ENCODE measurements at regions not wholly inside any gene's neighbourhood (a gene's known extent, or its start where the extent isn't known, plus 50 kb on each side); places are given as distances from the start of the nearest gene placed in this dataset.

GRCh38 chr1:43083375-43083891, 88.7 kb downstream of the EBNA1BP2 start:
- no peak for TF ChIP-seq CTCF (IDR thresholded peaks at IDR 0.05; ENCODE audit: unreplicated experiment)
- H3K36me3 Mint-ChIP-seq: no peaks in the 10 kb centered on the region
- no peaks in the 10 kb centered on the region for H3K9me3 Mint-ChIP-seq
- no peak overlapping the region for H3K4me3 Mint-ChIP-seq
- H3K4me1 Mint-ChIP-seq: no peaks in the 10 kb centered on the region
- no peak for DNase-seq (ENCODE audit: low spot score in 2 of 2, unreplicated experiment in 2 of 2)
- peaks cover 3% of the 10 kb centered on the region for H3K27me3 Mint-ChIP-seq (ENCODE audit: low read depth)
- no peak overlapping the region for H3K27ac Mint-ChIP-seq

- no peaks in the 10 kb centered on the region for H3K36me3 Mint-ChIP-seq
- H3K4me3 Mint-ChIP-seq: no peak overlapping the region
- H3K4me1 Mint-ChIP-seq: no peaks in the 10 kb centered on the region
- H3K27me3 Mint-ChIP-seq (ENCODE audit: low read depth): peaks cover 3% of the 10 kb centered on the region
- H3K9me3 Mint-ChIP-seq: no peaks in the 10 kb centered on the region
- H3K27ac Mint-ChIP-seq: no peak overlapping the region
- no peak for TF ChIP-seq CTCF (IDR thresholded peaks at IDR 0.05; ENCODE audit: unreplicated experiment)
- no peak for DNase-seq (ENCODE audit: low spot score in 2 of 2, unreplicated experiment in 2 of 2)
Measured at GRCh38 chr1:43082740-43083139, 89.3 kb downstream of the EBNA1BP2 start.

- H3K4me1 Mint-ChIP-seq: peaks cover 8% of the 10 kb centered on the region
- DNase-seq (ENCODE audit: low spot score in 2 of 2, unreplicated experiment in 2 of 2): no peak
- no peak for TF ChIP-seq CTCF (IDR thresholded peaks at IDR 0.05; ENCODE audit: unreplicated experiment)
- H3K9me3 Mint-ChIP-seq: no peaks in the 10 kb centered on the region
- H3K36me3 Mint-ChIP-seq: no peaks in the 10 kb centered on the region
- no peak overlapping the region for H3K4me3 Mint-ChIP-seq
- H3K27me3 Mint-ChIP-seq (ENCODE audit: low read depth): no peaks in the 10 kb centered on the region
- no peak overlapping the region for H3K27ac Mint-ChIP-seq
Measured at GRCh38 chr1:43077273-43077672, 94.8 kb downstream of the EBNA1BP2 start.

- Mint-ChIP-seq H3K27me3 (ENCODE audit: low read depth) (no peaks in the 10 kb centered on the region), H3K9me3 (no peaks in the 10 kb centered on the region), H3K36me3 (no peaks in the 10 kb centered on the region), H3K27ac (no peak overlapping the region), H3K4me3 (no peak overlapping the region), H3K4me1 (peaks cover 31% of the 10 kb centered on the region)
- TF ChIP-seq CTCF (IDR thresholded peaks at IDR 0.05; ENCODE audit: unreplicated experiment): no peak
- no peak for DNase-seq (ENCODE audit: low spot score in 2 of 2, unreplicated experiment in 2 of 2)
Measured at GRCh38 chr1:43074709-43075108, 97.4 kb downstream of the EBNA1BP2 start.

- no peak overlapping the region for H3K4me3 Mint-ChIP-seq
- no peaks in the 10 kb centered on the region for H3K36me3 Mint-ChIP-seq
- TF ChIP-seq CTCF (IDR thresholded peaks at IDR 0.05; ENCODE audit: unreplicated experiment): no peak
- H3K9me3 Mint-ChIP-seq: no peaks in the 10 kb centered on the region
- no peaks in the 10 kb centered on the region for H3K27me3 Mint-ChIP-seq (ENCODE audit: low read depth)
- DNase-seq (ENCODE audit: low spot score in 2 of 2, unreplicated experiment in 2 of 2): no peak
- peaks cover 36% of the 10 kb centered on the region for H3K4me1 Mint-ChIP-seq
- no peak overlapping the region for H3K27ac Mint-ChIP-seq
Measured at GRCh38 chr1:43074244-43074643, 97.8 kb downstream of the EBNA1BP2 start.

All from mesothelial cell of epicardium (in vitro differentiated cells).